Spleen (tissue), 11 donors: ENCODE measurements at regions not wholly inside any gene's neighbourhood (a gene's known extent, or its start where the extent isn't known, plus 50 kb on each side); places are given as distances from the start of the nearest gene placed in this dataset.

Experiments used
- DNase-seq: peaks from one replicate; pipeline ENCODE4 v3.0.0-alpha.2; 2020
- H3K27ac ChIP-seq, 8 donors: fragments of 200-600 bp; sonication (generic) in 7 of 8; 1 replicate in 4 of 8; 2 replicates in 4 of 8; pipeline versions ENCODE4 v1.5.0 to v1.8.0; 2016 to 2021; ENCODE audit warnings: inconsistent platforms in 4 of 8, mild to moderate bottlenecking in 4 of 8, moderate library complexity in 1 of 8
- H3K27me3 ChIP-seq, 7 donors: fragments of 200-600 bp; sonication (generic) in 6 of 7; replicated peaks in 1 of 7; 1 replicate in 4 of 7; 2 replicates in 3 of 7; pipeline versions ENCODE4 v1.5.0 to v1.8.0; 2016 to 2021; ENCODE audit warnings: inconsistent platforms in 3 of 7, mild to moderate bottlenecking in 1 of 7
- H3K36me3 ChIP-seq, 6 donors: fragments of 200-600 bp; sonication (generic) in 5 of 6; 1 replicate in 4 of 6; 2 replicates in 2 of 6; pipeline versions ENCODE4 v1.5.0 to v1.8.0; 2016 to 2021; ENCODE audit warnings: inconsistent platforms in 2 of 6
- H3K4me1 ChIP-seq, 6 donors: fragments of 200-600 bp; sonication (generic) in 5 of 6; 1 replicate in 3 of 6; 2 replicates in 3 of 6; pipeline versions ENCODE4 v1.5.0 to v1.8.0; 2016 to 2021; ENCODE audit warnings: inconsistent platforms in 3 of 6
- H3K4me3 ChIP-seq, 8 donors: fragments of 200-600 bp; sonication (generic) in 7 of 8; 1 replicate in 4 of 8; 2 replicates in 4 of 8; pipeline versions ENCODE4 v1.5.0 to v1.8.0; 2016 to 2021; ENCODE audit warnings: inconsistent platforms in 4 of 8, mild to moderate bottlenecking in 4 of 8, moderate library complexity in 2 of 8
- H3K9me3 ChIP-seq, 8 donors: fragments of 200-600 bp; sonication (generic) in 7 of 8; 1 replicate in 4 of 8; 2 replicates in 4 of 8; pipeline versions ENCODE4 v1.5.0 to v1.8.0; 2016 to 2021; ENCODE audit warnings: inconsistent platforms in 4 of 8
- CTCF ChIP-seq, 11 experiments: fragments of 200-600 bp in 7 of 11; fragments of 450-650 bp in 4 of 11; sonication (generic) in 4 of 11; IDR thresholded peaks in 8 of 11; conservative IDR thresholded peaks in 3 of 11; 1 replicate in 7 of 11; 2 replicates in 4 of 11; pipeline versions ENCODE4 v1.4.0 to v1.8.0; 2016 to 2021; ENCODE audit warnings: antibody characterized with exemption in 11 of 11, inconsistent platforms in 4 of 11, mild to moderate bottlenecking in 1 of 11
- POLR2A ChIP-seq, 3 donors: fragments of 450-650 bp; IDR thresholded peaks; one replicate each; pipeline ENCODE4 v1.5.1; 2017; ENCODE audit warnings: antibody characterized with exemption in 3 of 3, mild to moderate bottlenecking in 1 of 3
- POLR2AphosphoS5 ChIP-seq, 3 donors: sonication (generic); formaldehyde crosslinking; IDR thresholded peaks; one replicate each; pipeline ENCODE4 v1.5.1; 2017; ENCODE audit warnings: antibody characterized with exemption in 3 of 3
- WGBS, 5 donors: extraction: QIAGEN DNeasy Blood & Tissue Kit in 3 of 5; methylation state at CpG; one replicate each; pipeline versions ENCODE4 v1.1.5 to v1.1.7; 2013 to 2018; 5-methylcytosine and 5-hydroxymethylcytosine counted together
- intact Hi-C: fragments of 100-400 bp; cut with DNase I; formaldehyde crosslinking; loops from one replicate; pipeline ENCODE4 v1.15.0; 2023; ENCODE audit warnings: low total_unique reads
- donor health status: healthy with polysubstance abuse.
- donor health status: DM: no; HTN: no; CAD: no; lungs with moderate emphysema.
- donor health status: DM: no; HTN: no; CAD: no.
- donor health status: Bipolar disorder and iron deficiency.
- donor health status: healthy.
- donor health status: DM: no; HTN: no; CAD: no.
- donor health status: DM: yes; HTN: yes; CAD: no.

DNA sequence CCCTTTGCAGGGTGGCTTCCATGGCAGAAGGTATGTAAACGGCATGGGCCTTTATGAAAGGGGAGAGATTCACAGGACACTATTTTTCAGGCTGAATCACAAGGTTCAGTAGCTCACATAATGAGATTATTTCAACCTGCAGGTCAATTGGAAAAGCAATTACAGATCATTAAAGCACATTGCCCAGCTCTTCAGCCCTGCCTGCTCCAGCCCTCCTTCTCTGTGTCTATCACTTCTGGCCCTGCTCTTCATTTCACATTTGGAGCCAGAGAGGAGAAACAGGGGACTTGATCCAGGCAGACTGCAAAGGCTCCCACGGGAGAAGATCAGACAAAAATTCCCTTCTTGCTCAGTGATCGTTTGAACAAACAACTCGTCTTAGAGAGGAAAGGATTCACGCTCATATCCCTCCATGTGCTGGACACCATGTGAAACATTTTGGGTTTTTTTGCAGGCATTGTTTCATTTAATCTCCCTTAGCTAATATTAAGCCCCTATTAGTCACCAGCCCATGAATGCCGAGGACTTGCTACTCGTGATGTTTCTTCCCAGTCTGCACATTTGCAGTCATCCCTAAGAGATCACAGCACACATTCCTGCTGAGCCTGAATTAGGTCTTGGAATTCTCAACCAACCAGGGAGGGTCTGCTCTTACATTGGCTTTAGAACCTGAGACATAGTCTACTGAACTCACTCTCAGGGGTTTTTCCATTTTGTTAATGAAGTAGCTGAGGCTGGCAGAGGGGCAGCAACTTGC lies 443.9 kb upstream of the CCL2 start:
- Histone ChIP-seq H3K27me3 (peaks cover 0 to 11% (median 0%) of the 10 kb centered on the region in 7 donors), H3K4me1 (no peaks in the 10 kb centered on the region), H3K4me3 (no peak overlapping the region), H3K9me3 (no peaks in the 10 kb centered on the region), H3K36me3 (no peaks in the 10 kb centered on the region), H3K27ac (no peak overlapping the region)
- no peak for DNase-seq
- 60 to 80% (median 74%) methylated on average over 7 of the region's 7 CpGs for WGBS, 5 donors
- TF ChIP-seq CTCF (IDR thresholded peaks at IDR 0.05 in 8 of 11, conservative IDR thresholded peaks at IDR 0.05 in 3 of 11) = no peak
- TF ChIP-seq POLR2AphosphoS5 (IDR thresholded peaks at IDR 0.05) = no peak
- no peak for TF ChIP-seq POLR2A (IDR thresholded peaks at IDR 0.05)
- intact Hi-C loops = no loop called here

GRCh38 chr17:33811984-33812577 lies 443.0 kb upstream of the CCL2 start:
- Histone ChIP-seq H3K9me3 (no peaks in the 10 kb centered on the region), H3K27ac (no peak overlapping the region), H3K36me3 (no peaks in the 10 kb centered on the region), H3K27me3 (peaks cover 0 to 20% (median 0%) of the 10 kb centered on the region in 7 donors), H3K4me1 (no peaks in the 10 kb centered on the region), H3K4me3 (no peak overlapping the region)
- no peak for DNase-seq
- intact Hi-C loops = no loop called here
- TF ChIP-seq POLR2A (IDR thresholded peaks at IDR 0.05) (no peak), CTCF (IDR thresholded peaks at IDR 0.05 in 8 of 11, conservative IDR thresholded peaks at IDR 0.05 in 3 of 11) (no peak), POLR2AphosphoS5 (IDR thresholded peaks at IDR 0.05) (no peak)
- 53 to 68% (median 56%) methylated on average over 4 of the region's 4 CpGs for WGBS, 5 donors

- Histone ChIP-seq H3K27me3 (peaks cover 0 to 35% (median 0%) of the 10 kb centered on the region in 7 donors), H3K4me3 (no peak overlapping the region), H3K27ac (no peak overlapping the region), H3K36me3 (no peaks in the 10 kb centered on the region), H3K4me1 (no peaks in the 10 kb centered on the region), H3K9me3 (no peaks in the 10 kb centered on the region)
- 71 to 81% (median 78%) methylated on average over 2 of the region's 2 CpGs for WGBS, 5 donors
- no peak for DNase-seq
- intact Hi-C loops = no loop called here
- TF ChIP-seq POLR2A (IDR thresholded peaks at IDR 0.05) = no peak
- TF ChIP-seq POLR2AphosphoS5 (IDR thresholded peaks at IDR 0.05) = no peak
- TF ChIP-seq CTCF (IDR thresholded peaks at IDR 0.05 in 8 of 11, conservative IDR thresholded peaks at IDR 0.05 in 3 of 11) = no peak
Measured at GRCh38 chr17:33814852-33815251, 440.2 kb upstream of the CCL2 start.

GRCh38 chr17:33816036-33816435 lies 439.0 kb upstream of the CCL2 start:
- no peak overlapping the region for H3K4me3 ChIP-seq
- no peaks in the 10 kb centered on the region for H3K4me1 ChIP-seq
- no peak overlapping the region for H3K27ac ChIP-seq
- intact Hi-C loops = no loop called here
- DNase-seq = no peak
- H3K27me3 ChIP-seq = peaks cover 0 to 35% (median 0%) of the 10 kb centered on the region in 7 donors
- H3K9me3 ChIP-seq = no peaks in the 10 kb centered on the region
- no peaks in the 10 kb centered on the region for H3K36me3 ChIP-seq
- 62 to 85% (median 79%) methylated on average over 2 of the region's 2 CpGs for WGBS, 5 donors
- no peak for TF ChIP-seq CTCF (IDR thresholded peaks at IDR 0.05 in 8 of 11, conservative IDR thresholded peaks at IDR 0.05 in 3 of 11)
- TF ChIP-seq POLR2A (IDR thresholded peaks at IDR 0.05) = no peak
- TF ChIP-seq POLR2AphosphoS5 (IDR thresholded peaks at IDR 0.05) = no peak
